ENCODE measurements at regions not wholly inside any gene's neighbourhood (a gene's known extent, or its start where the extent isn't known, plus 50 kb on each side); places are given as distances from the start of the nearest gene placed in this dataset.

DNA sequence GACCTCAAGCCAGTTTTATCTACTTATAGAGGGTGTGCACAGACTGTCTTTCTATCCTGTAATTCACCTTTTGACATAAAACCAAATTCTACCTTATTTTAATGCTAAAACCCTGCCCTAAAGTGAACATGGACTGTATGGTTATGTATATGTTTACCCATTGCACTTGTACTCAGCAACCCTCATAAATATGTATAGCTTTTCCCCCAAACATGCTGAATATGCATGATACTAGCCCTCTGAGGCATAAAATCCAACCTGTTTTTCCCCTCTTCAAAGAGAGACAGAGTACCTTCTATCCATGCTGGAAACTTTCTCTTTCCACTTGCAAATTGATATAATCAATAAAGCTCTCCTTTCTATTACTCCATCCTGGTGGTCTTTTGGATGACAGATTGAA is 267.9 kb upstream of the BMP2 start:
- H3K36me3 ChIP-seq (ENCODE audit: control insufficient read depth, insufficient read depth, low read length): no peaks in the 10 kb centered on the region
- no peaks in the 10 kb centered on the region for H3K9me3 ChIP-seq (ENCODE audit: control insufficient read depth, insufficient read depth, low read length)
- intact Hi-C loops (cut with micrococcal nuclease): no loop called here
- Mint-ChIP-seq H3K27ac (no peak overlapping the region), H3K27me3 (ENCODE audit: low read depth in 2 of 2) (peaks cover 0 to 3% of the 10 kb centered on the region in 2 donors), H3K36me3 (no peaks in the 10 kb centered on the region), H3K4me1 (no peaks in the 10 kb centered on the region), H3K9me3 (peaks cover 0 to 4% of the 10 kb centered on the region in 2 donors), H3K4me3 (no peak overlapping the region)
- DNase-seq (no peak), ATAC-seq (no peak)
- TF ChIP-seq, protein P1, sequence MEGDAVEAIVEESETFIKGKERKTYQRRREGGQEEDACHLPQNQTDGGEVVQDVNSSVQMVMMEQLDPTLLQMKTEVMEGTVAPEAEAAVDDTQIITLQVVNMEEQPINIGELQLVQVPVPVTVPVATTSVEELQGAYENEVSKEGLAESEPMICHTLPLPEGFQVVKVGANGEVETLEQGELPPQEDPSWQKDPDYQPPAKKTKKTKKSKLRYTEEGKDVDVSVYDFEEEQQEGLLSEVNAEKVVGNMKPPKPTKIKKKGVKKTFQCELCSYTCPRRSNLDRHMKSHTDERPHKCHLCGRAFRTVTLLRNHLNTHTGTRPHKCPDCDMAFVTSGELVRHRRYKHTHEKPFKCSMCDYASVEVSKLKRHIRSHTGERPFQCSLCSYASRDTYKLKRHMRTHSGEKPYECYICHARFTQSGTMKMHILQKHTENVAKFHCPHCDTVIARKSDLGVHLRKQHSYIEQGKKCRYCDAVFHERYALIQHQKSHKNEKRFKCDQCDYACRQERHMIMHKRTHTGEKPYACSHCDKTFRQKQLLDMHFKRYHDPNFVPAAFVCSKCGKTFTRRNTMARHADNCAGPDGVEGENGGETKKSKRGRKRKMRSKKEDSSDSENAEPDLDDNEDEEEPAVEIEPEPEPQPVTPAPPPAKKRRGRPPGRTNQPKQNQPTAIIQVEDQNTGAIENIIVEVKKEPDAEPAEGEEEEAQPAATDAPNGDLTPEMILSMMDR (IDR thresholded peaks at IDR 0.05): no peak
- no peak overlapping the region for H3K27ac ChIP-seq (ENCODE audit: low read length)
- H3K4me1 ChIP-seq (ENCODE audit: control insufficient read depth, insufficient read depth, low read length): no peaks in the 10 kb centered on the region
- no peaks in the 10 kb centered on the region for H3K27me3 ChIP-seq (ENCODE audit: control insufficient read depth, insufficient read depth, low read length)
- H3K4me3 ChIP-seq (ENCODE audit: low read length): no peak overlapping the region

DNA sequence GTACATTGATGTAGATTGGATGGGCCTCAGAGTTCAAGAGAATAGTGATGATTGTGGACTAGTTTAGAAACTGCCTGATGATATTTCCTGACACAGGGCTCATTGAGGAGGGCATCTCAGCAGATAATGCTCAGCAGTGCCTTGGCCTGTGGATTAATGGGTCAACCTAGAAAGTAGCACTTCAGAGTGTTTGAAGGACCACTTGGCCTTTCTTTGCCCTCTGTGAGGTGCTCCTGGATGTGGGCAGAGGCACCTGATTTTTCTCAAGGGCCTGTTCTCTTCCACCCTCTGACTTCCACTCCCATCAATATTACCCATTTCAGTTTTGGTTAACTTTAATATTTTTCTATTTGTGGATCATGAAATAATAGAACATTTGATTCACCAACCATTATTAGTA is 270.6 kb upstream of the BMP2 start:
- Histone ChIP-seq H3K27me3 (ENCODE audit: control insufficient read depth, insufficient read depth, low read length) (no peaks in the 10 kb centered on the region), H3K9me3 (ENCODE audit: control insufficient read depth, insufficient read depth, low read length) (no peaks in the 10 kb centered on the region), H3K4me3 (ENCODE audit: low read length) (no peak overlapping the region), H3K27ac (ENCODE audit: low read length) (no peak overlapping the region), H3K4me1 (ENCODE audit: control insufficient read depth, insufficient read depth, low read length) (no peaks in the 10 kb centered on the region), H3K36me3 (ENCODE audit: control insufficient read depth, insufficient read depth, low read length) (no peaks in the 10 kb centered on the region)
- H3K4me1 Mint-ChIP-seq: no peaks in the 10 kb centered on the region
- no peaks in the 10 kb centered on the region for H3K27me3 Mint-ChIP-seq (ENCODE audit: low read depth in 2 of 2)
- no peak overlapping the region for H3K4me3 Mint-ChIP-seq
- H3K27ac Mint-ChIP-seq: no peak overlapping the region
- TF ChIP-seq, protein P1 (IDR thresholded peaks at IDR 0.05): no peak
- DNase-seq (no peak), ATAC-seq (no peak)
- H3K36me3 Mint-ChIP-seq: no peaks in the 10 kb centered on the region
- intact Hi-C loops (cut with micrococcal nuclease): no loop called here
- H3K9me3 Mint-ChIP-seq: peaks cover 0 to 4% of the 10 kb centered on the region in 2 donors

DNA sequence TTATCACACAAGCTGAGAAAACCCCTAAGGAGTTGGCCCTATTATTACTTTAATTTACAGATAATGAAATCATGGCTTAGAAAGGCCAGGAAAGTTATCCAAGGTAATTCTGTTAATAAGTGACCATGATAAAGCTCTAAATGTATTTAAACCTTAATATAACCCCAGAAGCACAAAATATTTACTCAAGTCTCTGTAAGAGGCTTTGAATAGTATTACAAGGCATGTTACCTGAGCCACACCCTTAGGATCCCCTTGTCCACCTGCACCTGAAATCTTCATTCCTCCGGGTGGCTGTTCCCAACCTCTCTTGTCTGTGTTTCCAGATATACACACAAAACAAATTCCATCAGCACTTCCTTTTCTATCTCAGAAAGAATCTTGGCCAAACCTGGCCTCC is 271.6 kb upstream of the BMP2 start:
- no peak overlapping the region for H3K4me3 ChIP-seq (ENCODE audit: low read length)
- H3K36me3 Mint-ChIP-seq: no peaks in the 10 kb centered on the region
- intact Hi-C loops (cut with micrococcal nuclease): no loop called here
- DNase-seq (no peak), ATAC-seq (no peak)
- TF ChIP-seq, protein P1 (IDR thresholded peaks at IDR 0.05): no peak
- no peak overlapping the region for H3K4me3 Mint-ChIP-seq
- H3K9me3 ChIP-seq (ENCODE audit: control insufficient read depth, insufficient read depth, low read length): no peaks in the 10 kb centered on the region
- H3K27me3 Mint-ChIP-seq (ENCODE audit: low read depth in 2 of 2): no peaks in the 10 kb centered on the region
- no peaks in the 10 kb centered on the region for H3K36me3 ChIP-seq (ENCODE audit: control insufficient read depth, insufficient read depth, low read length)
- 83% methylated on average over 1 of the region's 1 CpG for WGBS (ENCODE audit: insufficient coverage)
- H3K9me3 Mint-ChIP-seq: peaks cover 0 to 4% of the 10 kb centered on the region in 2 donors
- no peaks in the 10 kb centered on the region for H3K27me3 ChIP-seq (ENCODE audit: control insufficient read depth, insufficient read depth, low read length)
- no peak overlapping the region for H3K27ac ChIP-seq (ENCODE audit: low read length)
- no peaks in the 10 kb centered on the region for H3K4me1 Mint-ChIP-seq
- no peak overlapping the region for H3K27ac Mint-ChIP-seq
- H3K4me1 ChIP-seq (ENCODE audit: control insufficient read depth, insufficient read depth, low read length): no peaks in the 10 kb centered on the region

DNA sequence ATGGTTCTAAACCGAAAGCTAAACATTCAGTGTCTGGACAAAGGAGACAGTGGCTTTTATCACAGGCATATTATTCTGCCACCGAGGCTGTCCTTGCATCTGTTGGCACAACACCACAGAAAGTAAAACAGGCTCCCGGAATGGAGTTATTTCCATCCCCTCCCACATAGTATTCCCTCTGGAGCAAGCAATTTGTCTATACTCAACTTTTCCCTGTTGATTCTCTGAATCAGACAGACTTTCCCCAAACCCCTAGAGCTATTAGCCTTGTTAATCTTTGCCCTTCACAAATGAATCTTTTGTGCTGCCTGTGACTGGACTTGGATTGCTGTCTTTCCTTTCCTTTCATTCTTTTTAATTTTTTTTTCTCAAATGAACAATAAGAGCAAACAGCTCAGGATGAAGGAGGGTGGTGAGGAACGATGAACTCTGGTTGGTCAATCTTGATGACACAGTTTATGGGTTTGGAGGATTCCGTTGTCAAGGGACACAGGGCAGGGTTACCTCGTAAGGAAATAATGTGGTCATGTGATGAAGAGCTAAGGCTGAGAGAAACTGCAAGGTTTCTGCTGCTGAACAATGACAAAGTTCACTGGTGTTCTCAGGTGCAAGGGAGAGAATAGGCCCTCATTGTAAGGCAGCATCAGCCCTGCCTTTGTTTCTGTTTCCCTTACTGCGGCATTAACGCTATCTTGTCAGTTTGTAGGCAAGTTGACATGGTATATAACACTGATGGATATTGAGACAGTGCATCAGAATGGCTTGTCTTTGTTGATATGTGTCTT is 275.0 kb upstream of the BMP2 start:
- peaks cover 0 to 4% of the 10 kb centered on the region in 2 donors for H3K9me3 Mint-ChIP-seq
- Histone ChIP-seq H3K9me3 (ENCODE audit: control insufficient read depth, insufficient read depth, low read length) (peaks cover 3% of the 10 kb centered on the region), H3K36me3 (ENCODE audit: control insufficient read depth, insufficient read depth, low read length) (no peaks in the 10 kb centered on the region), H3K4me3 (ENCODE audit: low read length) (no peak overlapping the region), H3K4me1 (ENCODE audit: control insufficient read depth, insufficient read depth, low read length) (no peaks in the 10 kb centered on the region), H3K27ac (ENCODE audit: low read length) (no peak overlapping the region), H3K27me3 (ENCODE audit: control insufficient read depth, insufficient read depth, low read length) (no peaks in the 10 kb centered on the region)
- no peak for ATAC-seq
- TF ChIP-seq, protein P1 (IDR thresholded peaks at IDR 0.05): no peak
- no peaks in the 10 kb centered on the region for H3K27me3 Mint-ChIP-seq (ENCODE audit: low read depth in 2 of 2)
- no peaks in the 10 kb centered on the region for H3K36me3 Mint-ChIP-seq
- no peaks in the 10 kb centered on the region for H3K4me1 Mint-ChIP-seq
- intact Hi-C loops (cut with micrococcal nuclease): no loop called here
- H3K27ac Mint-ChIP-seq: no peak overlapping the region
- 70% methylated on average over 8 of the region's 8 CpGs for WGBS (ENCODE audit: insufficient coverage)
- no peak for DNase-seq
- no peak overlapping the region for H3K4me3 Mint-ChIP-seq

Data from natural killer cell (primary cell).